Upper lobe of left lung (tissue), 4 donors: ENCODE measurements at regions not wholly inside any gene's neighbourhood (a gene's known extent, or its start where the extent isn't known, plus 50 kb on each side); places are given as distances from the start of the nearest gene placed in this dataset.

ENCODE experiments used
- CTCF ChIP-seq, 6 experiments: fragments of 450-650 bp in 4 of 6; fragments of 200-600 bp in 2 of 6; sonication (generic) in 2 of 6; IDR thresholded peaks; one replicate each; pipeline ENCODE4 v1.5.1; 2016 to 2019; ENCODE audit warnings: antibody characterized with exemption in 6 of 6
- POLR2A ChIP-seq, 4 donors: fragments of 450-650 bp; IDR thresholded peaks; one replicate each; pipeline ENCODE4 v1.5.1; 2016 to 2017; ENCODE audit warnings: antibody characterized with exemption in 4 of 4, mild to moderate bottlenecking in 2 of 4

DNA sequence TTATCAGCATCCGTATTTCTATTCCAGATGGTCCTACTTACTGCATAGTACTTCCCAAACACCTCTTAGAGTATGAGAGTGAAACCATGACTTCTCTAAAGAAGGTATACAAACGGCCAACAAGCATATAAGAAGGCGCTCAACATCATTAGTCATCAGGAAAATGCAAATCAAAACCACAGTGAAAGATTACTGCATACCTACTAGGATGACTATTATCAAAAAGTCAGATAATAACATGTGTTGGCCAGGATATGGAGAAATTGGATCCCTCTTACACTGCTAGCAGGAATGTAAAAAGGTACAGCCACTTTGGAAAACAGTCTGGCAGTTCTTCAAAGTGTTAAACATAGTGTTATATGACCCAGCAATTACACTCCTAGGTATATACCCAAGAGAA lies 215.3 kb upstream of the CXorf66 start:
- no peak for TF ChIP-seq CTCF (IDR thresholded peaks at IDR 0.05)
- no peak for TF ChIP-seq POLR2A (IDR thresholded peaks at IDR 0.05)
